Neuronal stem cell (in vitro differentiated cells): ENCODE measurements at regions not wholly inside any gene's neighbourhood (a gene's known extent, or its start where the extent isn't known, plus 50 kb on each side); places are given as distances from the start of the nearest gene placed in this dataset.

Experiments
- DNase-seq: peaks from one replicate; pipeline ENCODE4 v3.0.0-alpha.2; 2013; ENCODE audit warnings: low spot score
- H2AFZ ChIP-seq: one replicate; pipeline ENCODE4 v1.6.1; 2013; ENCODE audit warnings: mild to moderate bottlenecking, low read length, inconsistent platforms
- H2AK5ac ChIP-seq: 2 replicates; pipeline ENCODE4 v1.6.1; 2013; ENCODE audit warnings: low read depth, mild to moderate bottlenecking, inconsistent platforms, low read length, moderate library complexity, mixed read lengths
- H2BK120ac ChIP-seq: 2 replicates; pipeline ENCODE4 v1.6.1; 2013; ENCODE audit warnings: low read depth, mild to moderate bottlenecking, inconsistent platforms, low read length, moderate library complexity, mixed read lengths
- H2BK12ac ChIP-seq: one replicate; pipeline ENCODE4 v1.6.1; 2013; ENCODE audit warnings: low read length, inconsistent platforms
- H2BK15ac ChIP-seq: 2 replicates; pipeline ENCODE4 v1.6.1; 2013; ENCODE audit warnings: mild to moderate bottlenecking, low read length, inconsistent platforms, mixed read lengths
- H2BK5ac ChIP-seq: one replicate; pipeline ENCODE4 v1.6.1; 2013; ENCODE audit warnings: inconsistent platforms, mild to moderate bottlenecking, low read length, moderate library complexity
- H3K14ac ChIP-seq: one replicate; pipeline ENCODE4 v1.6.1; 2013; ENCODE audit warnings: low read length, inconsistent platforms
- H3K18ac ChIP-seq: 2 replicates; pipeline ENCODE4 v1.6.1; 2013; ENCODE audit warnings: low read length, inconsistent platforms
- H3K23ac ChIP-seq: 2 replicates; pipeline ENCODE4 v1.6.1; 2013; ENCODE audit warnings: low read depth, mild to moderate bottlenecking, mixed read lengths, low read length, inconsistent platforms; ENCODE audit not compliant: poor library complexity
- H3K27ac ChIP-seq: replicated peaks from 3 replicates; pipeline ENCODE4 v1.5.1; 2013; ENCODE audit warnings: low read length, inconsistent platforms
- H3K27me3 ChIP-seq, 3 experiments: 2 replicates each; pipeline ENCODE4 v1.6.1; 2013; ENCODE audit warnings: low read length in 3 of 3, mild to moderate bottlenecking in 2 of 3, inconsistent platforms in 1 of 3, low read depth in 1 of 3, mixed read lengths in 1 of 3, moderate library complexity in 1 of 3; ENCODE audit not compliant: control insufficient read depth in 3 of 3, insufficient read depth in 3 of 3
- H3K36me3 ChIP-seq, 2 donors: replicated peaks in 1 of 2; 2 replicates each; pipeline ENCODE4 v1.6.1; 2013; ENCODE audit warnings: low read length in 2 of 2; ENCODE audit not compliant: control insufficient read depth in 2 of 2, insufficient read depth in 2 of 2
- H3K4ac ChIP-seq: 2 replicates; pipeline ENCODE4 v1.6.1; 2013; ENCODE audit warnings: inconsistent platforms, mild to moderate bottlenecking, low read length, moderate library complexity
- H3K4me1 ChIP-seq, 2 donors: 1 replicate in 1 of 2; 2 replicates in 1 of 2; pipeline ENCODE4 v1.6.1; 2013; ENCODE audit warnings: low read length in 2 of 2, low read depth in 1 of 2; ENCODE audit not compliant: control insufficient read depth in 2 of 2, insufficient read depth in 1 of 2
- H3K4me2 ChIP-seq: one replicate; pipeline ENCODE4 v1.6.1; 2013; ENCODE audit warnings: mild to moderate bottlenecking, low read length, inconsistent platforms; ENCODE audit not compliant: insufficient read depth, poor library complexity, severe bottlenecking
- H3K4me3 ChIP-seq, 2 donors: 2 replicates each; pipeline ENCODE4 v1.5.1; 2013; ENCODE audit warnings: low read length in 2 of 2, mild to moderate bottlenecking in 2 of 2, inconsistent platforms in 1 of 2, moderate library complexity in 1 of 2
- H3K79me1 ChIP-seq: one replicate; pipeline ENCODE4 v1.6.1; 2013; ENCODE audit warnings: low read depth, mild to moderate bottlenecking, inconsistent platforms, low read length, moderate library complexity
- H3K9ac ChIP-seq: one replicate; pipeline ENCODE4 v1.6.1; 2013; ENCODE audit warnings: mild to moderate bottlenecking, low read depth, low read length, inconsistent platforms; ENCODE audit not compliant: poor library complexity
- H3K9me3 ChIP-seq, 2 donors: replicated peaks in 1 of 2; 2 replicates each; pipeline versions ENCODE3 to v1.6.1; 2013; ENCODE audit warnings: low read length in 2 of 2, mild to moderate bottlenecking in 2 of 2, inconsistent platforms in 1 of 2, low read depth in 1 of 2, mixed read lengths in 1 of 2, moderate library complexity in 1 of 2; ENCODE audit not compliant: control insufficient read depth in 2 of 2, insufficient read depth in 1 of 2
- H4K8ac ChIP-seq: one replicate; pipeline ENCODE4 v1.6.1; 2013; ENCODE audit warnings: low read depth, mild to moderate bottlenecking, inconsistent platforms, low read length, moderate library complexity
- H4K91ac ChIP-seq: one replicate; pipeline ENCODE4 v1.6.1; 2013; ENCODE audit warnings: low read length, low read depth, mild to moderate bottlenecking, inconsistent platforms; ENCODE audit not compliant: poor library complexity
- WGBS, 2 donors: extraction: QIAGEN DNeasy Blood & Tissue Kit; methylation state at CpG; one replicate each; pipeline ENCODE4 v1.1.7; 2013; ENCODE audit warnings: missing lambda C conversion rate in 2 of 2, mixed read lengths in 1 of 2; ENCODE audit not compliant: insufficient read length in 2 of 2, insufficient replicate concordance in 1 of 2; ENCODE audit errors: extremely low coverage in 2 of 2; 5-methylcytosine and 5-hydroxymethylcytosine counted together

DNA sequence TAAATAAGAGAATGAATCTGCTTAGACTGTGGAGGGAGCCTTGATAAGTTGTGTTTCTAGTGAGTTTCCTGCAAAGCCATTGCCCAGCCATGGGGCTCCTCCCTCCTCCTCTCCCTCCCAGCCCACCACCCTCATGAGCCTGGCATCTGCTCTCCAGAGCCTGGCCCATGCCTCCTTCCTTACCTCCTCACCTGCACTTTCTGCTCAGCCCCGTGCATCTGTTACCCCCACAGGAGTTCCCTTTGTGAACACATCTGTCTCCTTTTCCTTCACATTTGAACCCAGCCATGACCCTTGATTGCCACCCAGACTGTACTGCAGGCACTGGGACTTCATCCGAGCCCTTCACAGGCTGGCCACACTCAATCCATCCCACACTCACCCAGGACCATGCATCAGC, 395.6 kb downstream of the IRX2 start:
- H3K79me1 ChIP-seq, result no peaks in the 10 kb centered on the region
- no peak overlapping the region for H4K8ac ChIP-seq
- no peak overlapping the region for H2BK5ac ChIP-seq
- no peak overlapping the region for H2AFZ ChIP-seq
- H3K27ac ChIP-seq, result no peak overlapping the region
- no peak overlapping the region for H3K4me2 ChIP-seq
- no peak overlapping the region for H3K18ac ChIP-seq
- no peaks in the 10 kb centered on the region for H3K27me3 ChIP-seq
- no peak overlapping the region for H4K91ac ChIP-seq
- H3K14ac ChIP-seq, result peak overlapping the region; percentile 28
- no CpG with 5 or more reads among the region's 2 CpGs for WGBS, 2 donors
- H3K4me3 ChIP-seq, result no peak overlapping the region
- no peaks in the 10 kb centered on the region for H3K36me3 ChIP-seq
- no peak overlapping the region for H2BK15ac ChIP-seq
- DNase-seq, result no peak
- H3K4me1 ChIP-seq, result peaks cover 0 to 6% of the 10 kb centered on the region in 2 donors
- no peak overlapping the region for H3K9ac ChIP-seq
- H2AK5ac ChIP-seq, result no peak overlapping the region
- peaks cover 2 to 19% of the 10 kb centered on the region in 2 donors for H3K9me3 ChIP-seq
- H2BK12ac ChIP-seq, result no peak overlapping the region
- no peak overlapping the region for H3K23ac ChIP-seq
- H2BK120ac ChIP-seq, result no peak overlapping the region
- H3K4ac ChIP-seq, result no peak overlapping the region

DNA sequence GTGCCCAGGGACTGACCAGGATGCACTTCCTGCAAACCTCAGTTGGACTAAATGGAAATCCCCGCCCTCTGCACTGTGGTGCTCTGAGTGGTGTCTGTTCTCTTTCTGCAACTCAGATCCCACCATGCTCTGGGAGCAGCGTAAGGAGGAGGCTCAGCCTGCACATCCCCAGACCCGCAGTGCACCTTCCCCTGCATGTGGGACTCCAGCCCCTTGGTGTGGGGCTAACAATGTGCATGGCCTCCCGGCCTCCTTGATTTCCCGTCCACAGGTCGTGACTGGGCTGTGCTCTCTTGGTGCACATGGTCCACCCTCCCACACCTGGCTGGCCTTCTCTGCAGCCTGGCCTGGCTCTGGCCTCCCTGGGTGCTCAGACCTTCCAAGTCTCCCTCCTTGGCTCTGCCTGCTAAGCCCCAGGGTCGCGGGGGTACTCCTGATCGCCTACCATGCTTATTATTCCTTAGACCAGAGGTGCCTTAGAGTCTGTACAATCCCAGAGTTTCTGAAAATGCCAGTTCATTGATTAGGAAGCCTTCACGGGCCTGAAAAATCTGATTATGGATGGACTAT, 397.5 kb downstream of the IRX2 start:
- Histone ChIP-seq H3K36me3 (no peaks in the 10 kb centered on the region), H3K14ac (peak overlapping the region; percentile 60), H3K27me3 (no peaks in the 10 kb centered on the region), H4K8ac (no peak overlapping the region), H4K91ac (no peak overlapping the region), H3K23ac (no peak overlapping the region), H3K9ac (no peak overlapping the region), H2BK12ac (peak overlapping the region; percentile 23), H3K27ac (no peak overlapping the region), H2BK5ac (no peak overlapping the region), H2BK120ac (no peak overlapping the region), H2AFZ (no peak overlapping the region), H3K18ac (peak overlapping the region; percentile 63), H3K79me1 (no peaks in the 10 kb centered on the region), H2BK15ac (no peak overlapping the region), H2AK5ac (peak overlapping the region; percentile 37), H3K4me2 (no peak overlapping the region), H3K4me1 (peaks cover 0 to 6% of the 10 kb centered on the region in 2 donors), H3K4me3 (no peak overlapping the region), H3K4ac (no peak overlapping the region), H3K9me3 (peaks cover 2 to 22% of the 10 kb centered on the region in 2 donors)
- WGBS, 2 donors, result no CpG with 5 or more reads among the region's 10 CpGs
- no peak for DNase-seq

DNA sequence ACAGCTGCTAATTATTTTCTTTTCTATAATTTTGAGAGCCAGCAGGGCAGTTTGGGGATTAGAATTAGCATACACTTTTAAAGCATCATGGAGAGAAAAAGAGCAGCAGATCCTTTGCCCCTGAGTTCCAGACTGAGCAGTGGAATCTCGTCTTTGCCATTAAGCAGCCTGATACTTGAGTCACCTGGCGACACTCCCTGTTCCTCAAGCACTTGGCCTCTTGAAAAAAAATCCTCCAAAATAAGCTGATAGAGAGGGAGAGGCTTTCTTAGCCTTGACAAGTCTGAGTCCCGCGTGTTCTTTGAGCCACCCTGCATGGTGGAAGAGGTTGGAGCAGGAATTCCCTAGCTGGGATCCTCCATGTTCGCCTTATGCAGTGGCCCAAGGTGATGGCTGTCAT, 398.3 kb downstream of the IRX2 start:
- Histone ChIP-seq H3K9ac (no peak overlapping the region), H4K8ac (no peak overlapping the region), H3K4me1 (peaks cover 0 to 6% of the 10 kb centered on the region in 2 donors), H4K91ac (no peak overlapping the region), H3K4me2 (no peak overlapping the region), H3K36me3 (no peaks in the 10 kb centered on the region), H3K4ac (no peak overlapping the region), H2BK12ac (no peak overlapping the region), H3K14ac (no peak overlapping the region), H2AK5ac (no peak overlapping the region), H2BK5ac (no peak overlapping the region), H3K27ac (no peak overlapping the region), H3K23ac (no peak overlapping the region), H2BK120ac (no peak overlapping the region), H3K4me3 (no peak overlapping the region), H3K18ac (no peak overlapping the region), H2AFZ (no peak overlapping the region), H3K27me3 (no peaks in the 10 kb centered on the region), H3K9me3 (peaks cover 0 to 22% of the 10 kb centered on the region in 2 donors), H3K79me1 (no peaks in the 10 kb centered on the region), H2BK15ac (no peak overlapping the region)
- DNase-seq, result no peak
- no CpG with 5 or more reads among the region's 5 CpGs for WGBS, 2 donors

DNA sequence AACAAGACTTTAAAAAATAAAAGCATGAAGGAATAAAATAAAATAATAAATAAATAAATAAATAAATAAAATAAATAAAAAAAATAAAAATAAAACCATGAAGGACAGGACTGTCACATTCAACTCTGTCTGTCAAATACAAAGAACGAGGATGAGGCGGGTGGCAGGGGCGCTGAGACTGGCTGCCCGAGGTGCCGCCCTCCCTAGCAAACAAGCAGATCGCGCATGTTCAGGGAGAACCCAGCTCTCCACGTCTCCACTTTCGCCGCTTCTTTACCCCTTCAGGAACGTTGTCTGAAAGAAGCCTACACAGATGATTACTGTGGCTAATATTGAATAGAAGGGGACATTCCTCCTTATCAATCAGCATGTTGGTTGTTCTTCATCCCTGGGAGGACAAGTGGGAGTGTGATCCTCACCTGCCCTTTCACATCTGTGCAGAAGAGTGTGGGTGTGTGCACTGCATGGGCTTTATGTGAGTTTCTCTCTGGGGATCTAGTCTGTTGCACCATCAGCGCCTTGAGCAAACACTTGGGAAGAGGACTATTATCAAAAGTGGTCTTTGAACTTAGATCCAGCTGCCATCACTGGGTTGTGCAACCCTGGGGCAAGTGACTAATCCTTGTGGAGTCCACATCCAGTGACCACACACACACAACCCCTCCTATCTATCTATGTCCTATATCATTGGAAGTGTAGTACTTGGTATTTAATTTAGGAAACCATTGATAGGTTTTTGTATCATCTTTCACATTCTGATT, 399.2 kb downstream of the IRX2 start:
- Histone ChIP-seq H3K4ac (no peak overlapping the region), H3K79me1 (no peaks in the 10 kb centered on the region), H3K9ac (no peak overlapping the region), H3K4me1 (peaks cover 0 to 6% of the 10 kb centered on the region in 2 donors), H3K23ac (no peak overlapping the region), H3K9me3 (peaks cover 0 to 27% of the 10 kb centered on the region in 2 donors), H3K18ac (no peak overlapping the region), H3K27ac (no peak overlapping the region), H2BK12ac (no peak overlapping the region), H3K27me3 (no peaks in the 10 kb centered on the region), H2BK15ac (no peak overlapping the region), H4K8ac (no peak overlapping the region), H3K14ac (no peak overlapping the region), H2BK120ac (no peak overlapping the region), H2BK5ac (no peak overlapping the region), H3K36me3 (no peaks in the 10 kb centered on the region), H3K4me3 (no peak overlapping the region), H3K4me2 (no peak overlapping the region), H2AFZ (no peak overlapping the region), H2AK5ac (no peak overlapping the region), H4K91ac (no peak overlapping the region)
- DNase-seq, result no peak
- no CpG with 5 or more reads among the region's 12 CpGs for WGBS, 2 donors
